ENCODE measurements at regions not wholly inside any gene's neighbourhood (a gene's known extent, or its start where the extent isn't known, plus 50 kb on each side); places are given as distances from the start of the nearest gene placed in this dataset.

GRCh38 chr13:40230833-40231266, 435.6 kb downstream of the FOXO1 start:
- TF ChIP-seq EGR1 (IDR thresholded peaks at IDR 0.05; ENCODE audit: borderline replicate concordance in 1 of 2, low read depth in 2 of 2, low read length in 2 of 2) (no peak), GABPA (IDR thresholded peaks at IDR 0.05; ENCODE audit: low read depth) (no peak), EZH2 (IDR thresholded peaks at IDR 0.05; ENCODE audit: borderline replicate concordance, control insufficient read depth, low read depth, low read length) (no peak), PAX5 (IDR thresholded peaks at IDR 0.05; ENCODE audit: borderline replicate concordance, low read depth, low read length) (no peak), IRF5 (IDR thresholded peaks at IDR 0.05; ENCODE audit: borderline replicate concordance) (no peak), ELK1 (IDR thresholded peaks at IDR 0.05; ENCODE audit: low read depth, low read length) (no peak), ZBTB33 (IDR thresholded peaks at IDR 0.05) (no peak), SREBF2 (IDR thresholded peaks at IDR 0.05; ENCODE audit: low read length) (no peak)
